Stimulated activated naive CD8-positive, alpha-beta T cell treated with anti-CD3 and anti-CD28 coated beads, Interleukin-15, amount 100 ng/mL, for 72 hours (primary cell): ENCODE measurements at regions not wholly inside any gene's neighbourhood (a gene's known extent, or its start where the extent isn't known, plus 50 kb on each side); places are given as distances from the start of the nearest gene placed in this dataset.

ENCODE experiments used
- ATAC-seq: fragments of 150-1000 bp; cut with Tn5 transposase; 2 replicates; pipeline ENCODE4 v1.10.0; 2021; ENCODE audit warnings: mild to moderate bottlenecking, moderate library complexity
- DNase-seq, 2 donors: peaks; one replicate each; pipeline ENCODE4 v3.0.0; 2021 to 2022
- H3K27ac Mint-ChIP-seq, 2 donors: one replicate each; pipeline ENCODE4 v1.8.0; 2022; ENCODE audit warnings: mild to moderate bottlenecking in 2 of 2, mixed read lengths in 2 of 2, moderate library complexity in 2 of 2
- H3K27me3 Mint-ChIP-seq: one replicate; pipeline ENCODE4 v1.8.0; 2022; ENCODE audit warnings: mixed read lengths
- H3K4me1 Mint-ChIP-seq: one replicate; pipeline ENCODE4 v1.8.0; 2022; ENCODE audit warnings: mild to moderate bottlenecking, mixed read lengths
- H3K4me3 Mint-ChIP-seq, 2 donors: one replicate each; pipeline ENCODE4 v1.8.0; 2022; ENCODE audit warnings: mild to moderate bottlenecking in 2 of 2, mixed read lengths in 2 of 2, moderate library complexity in 1 of 2
- H3K9me3 Mint-ChIP-seq, 2 donors: one replicate each; pipeline ENCODE4 v1.8.0; 2022; ENCODE audit warnings: mixed read lengths in 2 of 2

GRCh38 chr21:18970941-18971340 lies 567.4 kb upstream of the TMPRSS15 start:
- DNase-seq (no peak), ATAC-seq (no peak)
- Mint-ChIP-seq H3K4me3 (no peak overlapping the region), H3K27me3 (no peaks in the 10 kb centered on the region), H3K9me3 (peaks cover 19 to 28% of the 10 kb centered on the region in 2 donors), H3K27ac (no peak overlapping the region), H3K4me1 (no peaks in the 10 kb centered on the region)

- peaks cover 14 to 15% of the 10 kb centered on the region in 2 donors for H3K9me3 Mint-ChIP-seq
- H3K4me1 Mint-ChIP-seq = no peaks in the 10 kb centered on the region
- H3K4me3 Mint-ChIP-seq = no peak overlapping the region
- no peak overlapping the region for H3K27ac Mint-ChIP-seq
- ATAC-seq (no peak), DNase-seq (no peak)
- no peaks in the 10 kb centered on the region for H3K27me3 Mint-ChIP-seq
Measured at GRCh38 chr21:18985584-18985983, 582.0 kb upstream of the TMPRSS15 start.

GRCh38 chr21:18986197-18986596 lies 582.6 kb upstream of the TMPRSS15 start:
- Mint-ChIP-seq H3K4me3 (no peak overlapping the region), H3K9me3 (peaks cover 14 to 15% of the 10 kb centered on the region in 2 donors), H3K4me1 (no peaks in the 10 kb centered on the region), H3K27ac (no peak overlapping the region), H3K27me3 (no peaks in the 10 kb centered on the region)
- no peak for DNase-seq
- no peak for ATAC-seq

- DNase-seq = no peak
- Mint-ChIP-seq H3K4me3 (no peak overlapping the region), H3K27ac (no peak overlapping the region), H3K9me3 (peaks cover 14 to 16% of the 10 kb centered on the region in 2 donors), H3K27me3 (no peaks in the 10 kb centered on the region), H3K4me1 (no peaks in the 10 kb centered on the region)
- ATAC-seq = no peak
Measured at GRCh38 chr21:18987520-18988026, 584.0 kb upstream of the TMPRSS15 start.

GRCh38 chr21:18989953-18990495 lies 586.4 kb upstream of the TMPRSS15 start:
- Mint-ChIP-seq H3K4me3 (no peak overlapping the region), H3K9me3 (peaks cover 11 to 13% of the 10 kb centered on the region in 2 donors), H3K27me3 (no peaks in the 10 kb centered on the region), H3K4me1 (no peaks in the 10 kb centered on the region), H3K27ac (no peak overlapping the region)
- DNase-seq (no peak), ATAC-seq (no peak)

- Mint-ChIP-seq H3K9me3 (peaks cover 13% of the 10 kb centered on the region in 2 donors), H3K27me3 (no peaks in the 10 kb centered on the region), H3K4me1 (no peaks in the 10 kb centered on the region), H3K4me3 (no peak overlapping the region), H3K27ac (no peak overlapping the region)
- no peak for ATAC-seq
- DNase-seq = no peak
Measured at GRCh38 chr21:18991846-18992245, 588.3 kb upstream of the TMPRSS15 start.

GRCh38 chr21:19010251-19010650 lies 606.7 kb upstream of the TMPRSS15 start:
- Mint-ChIP-seq H3K27me3 (no peaks in the 10 kb centered on the region), H3K27ac (no peak overlapping the region), H3K9me3 (peaks cover 5 to 14% of the 10 kb centered on the region in 2 donors), H3K4me3 (no peak overlapping the region), H3K4me1 (no peaks in the 10 kb centered on the region)
- DNase-seq = no peak
- ATAC-seq = no peak

- Mint-ChIP-seq H3K9me3 (peaks cover 5 to 14% of the 10 kb centered on the region in 2 donors), H3K4me1 (no peaks in the 10 kb centered on the region), H3K27me3 (no peaks in the 10 kb centered on the region), H3K4me3 (no peak overlapping the region), H3K27ac (no peak overlapping the region)
- no peak for ATAC-seq
- DNase-seq = no peak
Measured at GRCh38 chr21:19010996-19011395, 607.4 kb upstream of the TMPRSS15 start.

GRCh38 chr21:19011451-19011850 lies 607.9 kb upstream of the TMPRSS15 start:
- H3K4me1 Mint-ChIP-seq = no peaks in the 10 kb centered on the region
- no peak overlapping the region for H3K27ac Mint-ChIP-seq
- no peaks in the 10 kb centered on the region for H3K27me3 Mint-ChIP-seq
- ATAC-seq (no peak), DNase-seq (no peak)
- H3K9me3 Mint-ChIP-seq = peaks cover 5 to 12% of the 10 kb centered on the region in 2 donors
- no peak overlapping the region for H3K4me3 Mint-ChIP-seq

- DNase-seq (no peak), ATAC-seq (no peak)
- H3K27ac Mint-ChIP-seq = no peak overlapping the region
- no peak overlapping the region for H3K4me3 Mint-ChIP-seq
- H3K27me3 Mint-ChIP-seq = no peaks in the 10 kb centered on the region
- no peaks in the 10 kb centered on the region for H3K4me1 Mint-ChIP-seq
- H3K9me3 Mint-ChIP-seq = peaks cover 0 to 5% of the 10 kb centered on the region in 2 donors
Measured at GRCh38 chr21:19013916-19014315, 610.3 kb upstream of the TMPRSS15 start.

- H3K9me3 Mint-ChIP-seq = no peaks in the 10 kb centered on the region
- H3K4me1 Mint-ChIP-seq = no peaks in the 10 kb centered on the region
- ATAC-seq = no peak
- no peak overlapping the region for H3K4me3 Mint-ChIP-seq
- no peak overlapping the region for H3K27ac Mint-ChIP-seq
- no peak for DNase-seq
- H3K27me3 Mint-ChIP-seq = no peaks in the 10 kb centered on the region
Measured at GRCh38 chr21:19018529-19018928, 614.9 kb upstream of the TMPRSS15 start.

GRCh38 chr21:19022978-19023377 lies 619.4 kb upstream of the TMPRSS15 start:
- Mint-ChIP-seq H3K27me3 (no peaks in the 10 kb centered on the region), H3K4me3 (no peak overlapping the region), H3K27ac (no peak overlapping the region), H3K4me1 (no peaks in the 10 kb centered on the region), H3K9me3 (no peaks in the 10 kb centered on the region)
- ATAC-seq (no peak), DNase-seq (no peak)

- no peak overlapping the region for H3K4me3 Mint-ChIP-seq
- no peak overlapping the region for H3K27ac Mint-ChIP-seq
- H3K9me3 Mint-ChIP-seq = peaks cover 5 to 7% of the 10 kb centered on the region in 2 donors
Measured at GRCh38 chr21:19026911-19027310, 623.3 kb upstream of the TMPRSS15 start.

GRCh38 chr21:19029816-19030215 lies 626.2 kb upstream of the TMPRSS15 start:
- ATAC-seq (no peak), DNase-seq (no peak)
- no peak overlapping the region for H3K4me3 Mint-ChIP-seq
- no peak overlapping the region for H3K27ac Mint-ChIP-seq
- no peaks in the 10 kb centered on the region for H3K4me1 Mint-ChIP-seq
- no peaks in the 10 kb centered on the region for H3K27me3 Mint-ChIP-seq
- peaks cover 17 to 19% of the 10 kb centered on the region in 2 donors for H3K9me3 Mint-ChIP-seq

More at GRCh38 chr21:19026911-19027310, 623.3 kb upstream of the TMPRSS15 start:
- Mint-ChIP-seq H3K4me1 (no peaks in the 10 kb centered on the region), H3K27me3 (no peaks in the 10 kb centered on the region)
- DNase-seq = no peak
- ATAC-seq = no peak

GRCh38 chr21:19031953-19032352 lies 628.4 kb upstream of the TMPRSS15 start:
- H3K4me1 Mint-ChIP-seq = no peaks in the 10 kb centered on the region
- ATAC-seq (no peak), DNase-seq (no peak)
- H3K9me3 Mint-ChIP-seq = peaks cover 17 to 21% of the 10 kb centered on the region in 2 donors
- no peak overlapping the region for H3K27ac Mint-ChIP-seq
- H3K27me3 Mint-ChIP-seq = no peaks in the 10 kb centered on the region
- no peak overlapping the region for H3K4me3 Mint-ChIP-seq

GRCh38 chr21:19034041-19034440 lies 630.5 kb upstream of the TMPRSS15 start:
- Mint-ChIP-seq H3K27me3 (no peaks in the 10 kb centered on the region), H3K9me3 (peaks cover 15 to 16% of the 10 kb centered on the region in 2 donors), H3K27ac (no peak overlapping the region), H3K4me3 (no peak overlapping the region), H3K4me1 (no peaks in the 10 kb centered on the region)
- DNase-seq (no peak), ATAC-seq (no peak)

- ATAC-seq (no peak), DNase-seq (no peak)
- Mint-ChIP-seq H3K9me3 (peaks cover 11 to 15% of the 10 kb centered on the region in 2 donors), H3K27me3 (no peaks in the 10 kb centered on the region), H3K4me3 (no peak overlapping the region), H3K4me1 (no peaks in the 10 kb centered on the region), H3K27ac (no peak overlapping the region)
Measured at GRCh38 chr21:19034560-19034959, 631.0 kb upstream of the TMPRSS15 start.
